ENCODE measurements at regions not wholly inside any gene's neighbourhood (a gene's known extent, or its start where the extent isn't known, plus 50 kb on each side); places are given as distances from the start of the nearest gene placed in this dataset.
"Not testable (repeated sequence)": the region's sequence is repeated elsewhere in the genome, so short reads cannot be mapped to it uniquely, and the experiment has no call there.

GRCh38 chr16:21339941-21340340, 61.9 kb upstream of the CRYM start:
- no peak overlapping the region for H3K4me3 ChIP-seq (ENCODE audit: low read depth, low read length)
- TF ChIP-seq, protein P1, sequence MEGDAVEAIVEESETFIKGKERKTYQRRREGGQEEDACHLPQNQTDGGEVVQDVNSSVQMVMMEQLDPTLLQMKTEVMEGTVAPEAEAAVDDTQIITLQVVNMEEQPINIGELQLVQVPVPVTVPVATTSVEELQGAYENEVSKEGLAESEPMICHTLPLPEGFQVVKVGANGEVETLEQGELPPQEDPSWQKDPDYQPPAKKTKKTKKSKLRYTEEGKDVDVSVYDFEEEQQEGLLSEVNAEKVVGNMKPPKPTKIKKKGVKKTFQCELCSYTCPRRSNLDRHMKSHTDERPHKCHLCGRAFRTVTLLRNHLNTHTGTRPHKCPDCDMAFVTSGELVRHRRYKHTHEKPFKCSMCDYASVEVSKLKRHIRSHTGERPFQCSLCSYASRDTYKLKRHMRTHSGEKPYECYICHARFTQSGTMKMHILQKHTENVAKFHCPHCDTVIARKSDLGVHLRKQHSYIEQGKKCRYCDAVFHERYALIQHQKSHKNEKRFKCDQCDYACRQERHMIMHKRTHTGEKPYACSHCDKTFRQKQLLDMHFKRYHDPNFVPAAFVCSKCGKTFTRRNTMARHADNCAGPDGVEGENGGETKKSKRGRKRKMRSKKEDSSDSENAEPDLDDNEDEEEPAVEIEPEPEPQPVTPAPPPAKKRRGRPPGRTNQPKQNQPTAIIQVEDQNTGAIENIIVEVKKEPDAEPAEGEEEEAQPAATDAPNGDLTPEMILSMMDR (IDR thresholded peaks at IDR 0.05; ENCODE audit: borderline replicate concordance, insufficient read depth, low read depth, low read length): no peak

- TF ChIP-seq, protein P1 (IDR thresholded peaks at IDR 0.05; ENCODE audit: borderline replicate concordance, insufficient read depth, low read depth, low read length): no peak
- no peak overlapping the region for H3K4me3 ChIP-seq (ENCODE audit: low read depth, low read length)
Measured at GRCh38 chr16:21339269-21339641, 61.2 kb upstream of the CRYM start.

- no peak overlapping the region for H3K4me3 ChIP-seq (ENCODE audit: low read depth, low read length)
- TF ChIP-seq, protein P1 (IDR thresholded peaks at IDR 0.05; ENCODE audit: borderline replicate concordance, insufficient read depth, low read depth, low read length): no peak
Measured at GRCh38 chr16:21338537-21339268, 60.6 kb upstream of the CRYM start.

DNA sequence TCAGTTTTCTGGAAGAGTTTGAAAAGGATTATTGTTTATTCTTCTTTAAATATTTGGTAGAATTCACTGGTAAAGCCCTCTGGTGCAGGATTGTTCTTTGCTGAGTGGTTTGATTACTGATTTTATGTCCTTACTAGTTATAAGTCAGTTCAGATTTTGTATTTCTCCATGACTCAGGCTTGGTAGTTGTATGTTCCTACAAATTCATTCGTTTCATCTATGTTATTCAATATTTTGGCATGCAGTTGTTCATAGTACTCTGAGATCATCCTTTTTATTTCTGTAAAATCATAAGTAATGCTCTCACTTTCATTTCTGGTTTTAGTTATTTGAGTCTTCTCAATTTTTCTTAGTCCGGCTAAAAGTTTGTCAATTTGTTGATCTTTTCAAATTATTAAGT, 58.1 kb upstream of the CRYM start:
- TF ChIP-seq, protein P1 (IDR thresholded peaks at IDR 0.05; ENCODE audit: borderline replicate concordance, insufficient read depth, low read depth, low read length): no peak
- H3K4me3 ChIP-seq (ENCODE audit: low read depth, low read length): no peak overlapping the region

DNA sequence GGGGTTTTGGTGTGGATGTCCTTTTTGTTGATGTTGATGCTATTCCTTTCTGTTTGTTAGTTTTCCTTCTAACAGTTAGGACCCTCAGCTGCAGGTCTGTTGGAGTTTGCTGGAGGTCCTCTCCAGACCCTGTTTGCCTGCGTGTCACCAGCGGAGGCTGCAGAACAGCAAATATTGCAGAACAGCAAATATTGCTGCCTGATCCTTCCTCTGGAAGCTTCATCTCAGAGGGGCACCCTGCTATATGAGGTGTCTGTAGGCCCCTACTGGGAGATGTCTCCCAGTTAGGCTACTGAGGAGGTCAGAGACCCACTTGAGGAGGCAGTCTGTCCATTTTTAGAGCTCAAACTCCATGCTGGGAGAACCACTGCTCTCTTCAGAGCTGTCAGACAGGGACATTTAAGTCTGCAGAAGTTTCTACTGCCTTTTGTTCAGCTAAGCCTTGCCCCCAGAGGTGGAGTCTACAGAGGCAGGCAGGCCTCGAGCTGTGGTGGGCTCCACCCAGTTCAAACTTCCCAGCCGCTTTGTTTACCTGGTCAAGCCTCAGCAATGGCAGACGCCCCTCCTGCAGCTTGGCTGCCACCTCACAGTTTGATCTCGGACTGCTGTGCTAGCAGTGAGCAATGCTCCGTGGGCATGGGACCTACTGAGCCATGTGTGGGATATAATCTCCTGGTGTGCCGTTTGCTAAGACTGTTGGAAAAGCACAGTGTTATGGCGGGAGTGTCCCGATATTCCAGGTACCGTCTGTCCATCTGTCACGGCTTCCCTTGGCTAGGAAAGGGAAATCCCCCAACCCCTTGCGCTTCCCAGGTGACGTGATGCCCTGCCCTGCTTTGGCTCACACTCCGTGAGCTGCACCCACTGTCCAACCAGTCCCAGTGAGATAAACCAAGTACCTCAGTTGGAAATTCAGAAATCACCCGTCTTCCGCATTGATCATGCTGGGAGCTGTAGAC, 56.4 kb upstream of the CRYM start:
- H3K4me3 ChIP-seq (ENCODE audit: low read depth, low read length): not testable (repeated sequence)

DNA sequence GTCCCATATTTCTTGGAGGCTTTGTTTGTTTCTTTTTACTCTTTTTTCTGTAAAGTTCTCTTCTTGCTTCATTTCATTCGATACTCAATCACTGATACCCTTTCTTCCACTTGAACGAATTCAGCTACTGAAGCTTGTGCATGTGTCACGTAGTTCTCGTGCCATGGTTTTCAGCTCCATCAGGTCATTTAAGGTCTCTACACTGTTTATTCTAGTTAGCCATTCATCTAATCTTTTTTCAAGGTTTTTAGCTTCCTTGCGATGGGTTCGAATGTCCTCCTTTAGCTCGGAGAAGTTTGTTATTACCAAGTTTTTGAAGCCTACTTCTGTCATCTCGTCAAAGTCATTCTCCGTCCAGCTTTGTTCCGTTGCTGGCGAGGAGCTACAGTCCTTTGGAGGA, 55.6 kb upstream of the CRYM start:
- H3K4me3 ChIP-seq (ENCODE audit: low read depth, low read length): not testable (repeated sequence)

All from GM12875 (cell line).